ENCODE measurements at regions not wholly inside any gene's neighbourhood (a gene's known extent, or its start where the extent isn't known, plus 50 kb on each side); places are given as distances from the start of the nearest gene placed in this dataset.

- TF ChIP-seq EZH2 (IDR thresholded peaks at IDR 0.05; ENCODE audit: borderline replicate concordance, low read depth, low read length, severe bottlenecking) = no peak
- TF ChIP-seq, protein P1, sequence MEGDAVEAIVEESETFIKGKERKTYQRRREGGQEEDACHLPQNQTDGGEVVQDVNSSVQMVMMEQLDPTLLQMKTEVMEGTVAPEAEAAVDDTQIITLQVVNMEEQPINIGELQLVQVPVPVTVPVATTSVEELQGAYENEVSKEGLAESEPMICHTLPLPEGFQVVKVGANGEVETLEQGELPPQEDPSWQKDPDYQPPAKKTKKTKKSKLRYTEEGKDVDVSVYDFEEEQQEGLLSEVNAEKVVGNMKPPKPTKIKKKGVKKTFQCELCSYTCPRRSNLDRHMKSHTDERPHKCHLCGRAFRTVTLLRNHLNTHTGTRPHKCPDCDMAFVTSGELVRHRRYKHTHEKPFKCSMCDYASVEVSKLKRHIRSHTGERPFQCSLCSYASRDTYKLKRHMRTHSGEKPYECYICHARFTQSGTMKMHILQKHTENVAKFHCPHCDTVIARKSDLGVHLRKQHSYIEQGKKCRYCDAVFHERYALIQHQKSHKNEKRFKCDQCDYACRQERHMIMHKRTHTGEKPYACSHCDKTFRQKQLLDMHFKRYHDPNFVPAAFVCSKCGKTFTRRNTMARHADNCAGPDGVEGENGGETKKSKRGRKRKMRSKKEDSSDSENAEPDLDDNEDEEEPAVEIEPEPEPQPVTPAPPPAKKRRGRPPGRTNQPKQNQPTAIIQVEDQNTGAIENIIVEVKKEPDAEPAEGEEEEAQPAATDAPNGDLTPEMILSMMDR (IDR thresholded peaks at IDR 0.05; ENCODE audit: borderline replicate concordance, extremely low read depth, low read length, poor library complexity, severe bottlenecking) = no peak
These were observed 63.4 kb downstream of the DACT1 start for GRCh38 chr14:58701156-58701555.

Data from DND-41 (cell line).